Cardiac fibroblast (primary cell): ENCODE measurements at regions not wholly inside any gene's neighbourhood (a gene's known extent, or its start where the extent isn't known, plus 50 kb on each side); places are given as distances from the start of the nearest gene placed in this dataset.

Source experiments
- DNase-seq, 2 donors: peaks; one replicate each; pipeline versions ENCODE4 v3.0.0 to v3.0.0-alpha.2; 2010; ENCODE audit warnings: low read depth in 2 of 2
- H3K4me3 ChIP-seq, 2 donors: replicated peaks in 1 of 2; 1 replicate in 1 of 2; 2 replicates in 1 of 2; pipeline ENCODE4 v1.5.1; 2011; ENCODE audit warnings: low read depth in 2 of 2, low read length in 2 of 2, mild to moderate bottlenecking in 2 of 2, moderate library complexity in 1 of 2
- TF ChIP-seq, protein P1 (sequence below): IDR thresholded peaks from one replicate; pipeline ENCODE4 v1.5.1; 2011; ENCODE audit warnings: low read depth, mild to moderate bottlenecking, low read length, inconsistent platforms

DNA sequence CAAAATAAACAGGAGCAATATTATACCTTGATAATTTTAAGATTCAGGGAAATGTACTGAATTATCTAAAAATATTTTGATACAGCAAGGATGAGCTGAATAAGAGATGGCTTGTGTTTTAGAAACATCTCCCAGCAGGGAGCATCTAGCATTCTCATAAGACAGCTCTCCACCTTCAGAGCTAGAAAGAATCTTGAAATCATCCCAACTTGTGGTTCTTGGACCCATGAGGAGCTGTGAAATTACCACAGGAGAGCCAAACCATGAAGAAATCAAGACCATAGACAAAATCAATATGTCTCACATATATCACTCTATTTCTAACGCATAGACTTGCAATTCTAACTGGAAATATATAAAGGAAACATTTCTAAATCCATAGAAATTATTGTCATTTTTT is 210.6 kb upstream of the DKK2 start:
- DNase-seq, result no peak
- TF ChIP-seq, protein P1, sequence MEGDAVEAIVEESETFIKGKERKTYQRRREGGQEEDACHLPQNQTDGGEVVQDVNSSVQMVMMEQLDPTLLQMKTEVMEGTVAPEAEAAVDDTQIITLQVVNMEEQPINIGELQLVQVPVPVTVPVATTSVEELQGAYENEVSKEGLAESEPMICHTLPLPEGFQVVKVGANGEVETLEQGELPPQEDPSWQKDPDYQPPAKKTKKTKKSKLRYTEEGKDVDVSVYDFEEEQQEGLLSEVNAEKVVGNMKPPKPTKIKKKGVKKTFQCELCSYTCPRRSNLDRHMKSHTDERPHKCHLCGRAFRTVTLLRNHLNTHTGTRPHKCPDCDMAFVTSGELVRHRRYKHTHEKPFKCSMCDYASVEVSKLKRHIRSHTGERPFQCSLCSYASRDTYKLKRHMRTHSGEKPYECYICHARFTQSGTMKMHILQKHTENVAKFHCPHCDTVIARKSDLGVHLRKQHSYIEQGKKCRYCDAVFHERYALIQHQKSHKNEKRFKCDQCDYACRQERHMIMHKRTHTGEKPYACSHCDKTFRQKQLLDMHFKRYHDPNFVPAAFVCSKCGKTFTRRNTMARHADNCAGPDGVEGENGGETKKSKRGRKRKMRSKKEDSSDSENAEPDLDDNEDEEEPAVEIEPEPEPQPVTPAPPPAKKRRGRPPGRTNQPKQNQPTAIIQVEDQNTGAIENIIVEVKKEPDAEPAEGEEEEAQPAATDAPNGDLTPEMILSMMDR, result no peak
- H3K4me3 ChIP-seq, result no peak overlapping the region

DNA sequence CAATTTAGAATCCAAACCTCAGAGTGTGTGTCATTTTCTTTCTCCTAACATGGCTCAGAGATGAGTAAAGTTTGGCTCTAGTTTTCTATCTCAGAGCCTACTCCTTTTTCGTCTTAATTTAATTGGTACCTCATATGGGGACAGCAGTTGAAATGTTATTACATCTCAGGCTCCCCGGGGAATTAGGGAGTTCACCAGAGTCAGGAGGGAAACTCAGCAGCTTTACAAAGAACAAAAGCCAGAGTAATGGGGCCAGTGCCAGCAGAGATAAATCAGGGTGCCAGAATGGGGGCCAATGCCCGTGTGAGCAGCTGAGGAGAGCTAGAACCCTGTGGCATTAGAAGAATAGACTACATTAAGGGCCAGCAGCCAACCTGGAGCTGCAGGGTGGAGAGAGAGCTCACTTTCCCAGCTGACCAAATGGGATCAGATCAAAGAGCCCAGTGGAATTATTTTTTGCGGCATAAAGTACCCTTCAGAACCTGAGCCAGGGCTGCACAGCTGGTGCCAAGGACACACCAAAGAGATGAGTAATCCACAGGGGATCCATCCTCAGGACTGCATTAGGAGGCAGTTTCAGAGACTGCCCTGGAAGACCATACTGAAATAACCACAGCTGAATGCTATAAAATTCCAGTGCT is 207.1 kb upstream of the DKK2 start:
- TF ChIP-seq, protein P1, result no peak
- DNase-seq, result peak in 1 of 2 donors; percentile 10
- no peak overlapping the region for H3K4me3 ChIP-seq

DNA sequence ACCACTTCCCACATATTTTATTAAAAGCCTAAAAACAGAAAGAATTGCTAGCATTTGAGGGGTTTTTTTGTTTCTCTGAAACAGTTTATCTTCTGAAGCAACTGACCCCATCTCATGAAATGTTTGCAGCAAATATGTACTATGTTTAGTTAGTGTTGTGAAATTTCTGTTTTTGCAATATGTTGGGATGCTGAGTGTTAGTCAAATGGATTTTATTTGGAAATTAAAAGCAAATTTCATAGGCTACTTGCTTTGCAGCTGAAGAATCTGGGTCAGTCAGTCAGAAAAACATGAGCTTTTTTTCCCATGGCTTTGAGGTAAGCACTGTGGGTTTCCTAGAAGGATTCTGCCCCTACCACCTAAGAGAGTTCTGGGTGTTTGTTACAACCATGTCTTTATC is 184.9 kb upstream of the DKK2 start:
- DNase-seq, result no peak
- TF ChIP-seq, protein P1, result no peak
- H3K4me3 ChIP-seq, result no peak overlapping the region

DNA sequence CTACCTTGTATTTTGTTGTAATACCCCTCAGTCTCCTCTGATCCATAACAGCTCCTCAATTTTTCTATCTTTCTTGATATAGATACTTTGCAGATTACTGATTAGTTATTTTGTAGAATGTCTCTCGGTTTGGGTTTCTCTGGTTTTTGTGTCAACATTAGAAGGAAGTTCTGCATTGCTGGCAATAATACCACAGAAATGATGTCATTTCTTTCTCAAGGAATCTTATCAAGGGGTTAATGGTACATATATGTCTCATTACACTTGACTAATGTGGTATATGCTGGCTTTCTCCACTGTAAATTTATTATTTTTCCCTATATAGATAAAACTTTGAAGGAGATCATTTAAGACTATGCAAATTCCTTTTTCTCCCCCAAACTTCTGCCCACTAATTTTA is 183.6 kb upstream of the DKK2 start:
- TF ChIP-seq, protein P1, result no peak
- peak in 1 of 2 donors; percentile 8 for DNase-seq
- H3K4me3 ChIP-seq, result no peak overlapping the region

DNA sequence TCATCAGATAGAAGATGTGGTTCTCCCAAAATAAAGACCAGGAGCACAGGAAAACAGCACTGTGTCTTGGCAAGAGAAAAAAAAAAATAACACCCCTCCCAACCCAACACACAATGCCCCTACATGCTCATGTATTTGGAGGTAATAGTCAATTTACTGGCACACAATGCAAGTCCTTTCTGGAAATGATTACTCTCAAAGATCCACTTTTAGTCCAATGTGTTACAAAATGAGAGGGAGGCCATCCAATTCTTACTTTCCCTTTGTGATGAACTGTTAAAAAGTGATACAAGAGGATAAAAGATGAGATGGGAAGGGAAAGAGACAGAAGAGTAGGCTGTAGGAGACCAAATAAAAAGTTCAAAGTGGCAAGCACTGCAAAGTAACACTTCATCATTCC is 180.3 kb upstream of the DKK2 start:
- no peak overlapping the region for H3K4me3 ChIP-seq
- TF ChIP-seq, protein P1, result no peak
- DNase-seq, result no peak

DNA sequence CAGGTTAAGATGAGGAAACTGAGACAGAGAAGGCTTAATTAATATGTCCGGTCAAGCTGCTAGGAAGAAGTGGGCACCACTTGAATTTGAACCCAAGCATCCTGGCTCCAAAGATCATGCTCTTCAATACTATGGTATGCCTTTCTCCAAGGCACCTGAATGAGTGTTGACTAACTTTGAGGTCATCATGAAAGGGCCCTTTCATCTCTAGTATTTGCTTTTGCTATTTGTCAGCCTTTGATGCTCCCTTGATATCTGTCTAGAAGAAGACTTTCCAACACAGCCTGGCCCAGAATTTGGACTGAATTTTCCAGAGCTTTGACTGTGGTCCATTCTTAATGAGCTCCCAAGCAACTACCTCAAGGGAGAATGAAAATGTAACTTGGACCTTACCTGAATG is 179.1 kb upstream of the DKK2 start:
- DNase-seq, result no peak
- no peak overlapping the region for H3K4me3 ChIP-seq
- TF ChIP-seq, protein P1, result no peak

DNA sequence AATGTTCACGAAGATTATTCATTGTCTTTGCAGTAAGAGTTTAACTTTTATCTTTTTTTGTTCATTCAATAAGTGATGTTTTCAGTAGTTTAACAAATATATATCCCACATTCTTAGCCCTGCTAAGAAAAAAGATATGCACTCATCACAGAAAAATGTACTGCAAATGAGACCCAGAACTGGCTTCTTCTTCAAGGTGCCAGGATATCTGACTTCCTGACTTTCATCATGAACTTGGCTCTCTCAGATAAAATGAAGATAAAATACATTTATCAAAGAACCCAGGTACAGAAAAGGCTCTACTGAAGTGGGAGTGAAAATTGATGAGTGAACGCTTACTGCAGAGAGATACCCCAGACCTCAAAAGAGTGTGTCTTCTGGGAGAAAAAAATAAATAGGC is 177.8 kb upstream of the DKK2 start:
- DNase-seq, result no peak
- TF ChIP-seq, protein P1, result no peak
- no peak overlapping the region for H3K4me3 ChIP-seq
